B cell (primary cell): ENCODE measurements at regions not wholly inside any gene's neighbourhood (a gene's known extent, or its start where the extent isn't known, plus 50 kb on each side); places are given as distances from the start of the nearest gene placed in this dataset.

Experiments
- ATAC-seq: fragments of 200-7000 bp; cut with Tn5 transposase; one replicate; pipeline ENCODE4 v1.10.0; 2021; ENCODE audit warnings: low read depth, mild to moderate bottlenecking, moderate number of reproducible peaks, moderate library complexity
- CTCF ChIA-PET: fragments of 350-600 bp; sonication (Branson Sonifier 250); formaldehyde crosslinking; loops from one replicate; lab custom pipeline; 2021; ENCODE audit warnings: antibody characterized with exemption, inconsistent platforms; lab: Charles Lee
- POLR2A ChIA-PET: fragments of 350-600 bp; sonication (Branson Sonifier 250); formaldehyde crosslinking; loops from one replicate; lab custom pipeline; 2021; ENCODE audit warnings: antibody characterized with exemption; lab: Charles Lee
- DNase-seq: peaks from one replicate; pipeline ENCODE4 v3.0.0; 2013
- H2AFZ ChIP-seq: 2 replicates; pipeline ENCODE4 v1.6.1; 2012; ENCODE audit warnings: mild to moderate bottlenecking, low read depth, low read length; ENCODE audit not compliant: insufficient read depth, poor library complexity, severe bottlenecking
- H3K27ac ChIP-seq, 2 donors: 1 replicate in 1 of 2; 2 replicates in 1 of 2; pipeline ENCODE4 v1.5.1; 2012 to 2013; ENCODE audit warnings: low read length in 2 of 2, mild to moderate bottlenecking in 2 of 2, moderate library complexity in 1 of 2
- H3K27me3 ChIP-seq, 4 experiments: fragments of 200-600 bp in 1 of 4; sonication (generic) in 1 of 4; replicated peaks in 1 of 4; 1 replicate in 2 of 4; 2 replicates in 2 of 4; pipeline versions ENCODE4 v1.6.1 to v1.7.0; 2013 to 2016; ENCODE audit warnings: low read length in 3 of 4, mild to moderate bottlenecking in 2 of 4, mixed read lengths in 1 of 4, moderate library complexity in 1 of 4; ENCODE audit not compliant: insufficient read depth in 4 of 4, control insufficient read depth in 3 of 4; ENCODE audit errors: control extremely low read depth in 1 of 4
- H3K36me3 ChIP-seq, 2 experiments: replicated peaks in 1 of 2; 1 replicate in 1 of 2; 2 replicates in 1 of 2; pipeline versions ENCODE4 v1.6.1 to v1.7.1; 2013; ENCODE audit warnings: low read length in 1 of 2; ENCODE audit not compliant: insufficient read depth in 2 of 2, control insufficient read depth in 1 of 2; ENCODE audit errors: control extremely low read depth in 1 of 2, extremely low read depth in 1 of 2
- H3K4me1 ChIP-seq, 2 donors: fragments of 200-600 bp in 1 of 2; sonication (generic) in 1 of 2; 1 replicate in 1 of 2; 2 replicates in 1 of 2; pipeline versions ENCODE4 v1.5.1 to v1.6.1; 2013 to 2017; ENCODE audit warnings: low read length in 2 of 2; ENCODE audit not compliant: control insufficient read depth in 2 of 2, insufficient read depth in 2 of 2
- H3K4me2 ChIP-seq: replicated peaks from 2 replicates; pipeline ENCODE3; 2012; ENCODE audit warnings: mild to moderate bottlenecking, low read depth, low read length; ENCODE audit not compliant: poor library complexity, severe bottlenecking
- H3K4me3 ChIP-seq, 5 experiments: fragments of 200-600 bp in 1 of 5; sonication (generic) in 1 of 5; 1 replicate in 3 of 5; 2 replicates in 2 of 5; pipeline versions ENCODE4 v1.5.1 to v1.7.0; 2011 to 2016; ENCODE audit warnings: low read length in 4 of 5, mild to moderate bottlenecking in 4 of 5, low read depth in 2 of 5, control low read depth in 1 of 5, moderate library complexity in 1 of 5; ENCODE audit not compliant: insufficient read depth in 1 of 5; ENCODE audit errors: control extremely low read depth in 1 of 5, extremely low read depth in 1 of 5
- H3K79me2 ChIP-seq: fragments of 200-600 bp; sonication (generic); one replicate; pipeline ENCODE4 v1.6.0; 2016; ENCODE audit warnings: low read length; ENCODE audit not compliant: control insufficient read depth, insufficient read depth
- H3K9ac ChIP-seq: fragments of 200-600 bp; sonication (generic); 2 replicates; pipeline ENCODE4 v1.6.1; 2017; ENCODE audit warnings: mild to moderate bottlenecking, low read length, moderate library complexity
- H3K9me3 ChIP-seq, 3 donors: one replicate each; pipeline versions ENCODE4 v1.6.1 to v1.7.1; 2013; ENCODE audit warnings: low read length in 2 of 3; ENCODE audit not compliant: control insufficient read depth in 2 of 3, insufficient read depth in 1 of 3; ENCODE audit errors: control extremely low read depth in 1 of 3
- H4K20me1 ChIP-seq: 2 replicates; pipeline ENCODE4 v1.6.0; 2012; ENCODE audit warnings: mild to moderate bottlenecking, low read length; ENCODE audit not compliant: insufficient read depth, control insufficient read depth, poor library complexity, severe bottlenecking
- H3K27ac Mint-ChIP-seq: one replicate; pipeline ENCODE4 v1.8.0; 2021; ENCODE audit warnings: mixed read lengths
- H3K27me3 Mint-ChIP-seq: one replicate; pipeline ENCODE4 v1.8.0; 2021; ENCODE audit warnings: mixed read lengths
- H3K4me1 Mint-ChIP-seq: one replicate; pipeline ENCODE4 v1.8.0; 2021; ENCODE audit warnings: mixed read lengths
- H3K4me3 Mint-ChIP-seq: one replicate; pipeline ENCODE4 v1.8.0; 2021; ENCODE audit warnings: mixed read lengths
- H3K9me3 Mint-ChIP-seq: one replicate; pipeline ENCODE4 v1.8.0; 2022; ENCODE audit warnings: mixed read lengths; ENCODE audit not compliant: insufficient read depth
- EZH2 ChIP-seq: IDR thresholded peaks from 2 replicates; pipeline ENCODE4 v1.6.1; 2012; ENCODE audit warnings: borderline replicate concordance, low read depth, mild to moderate bottlenecking, moderate library complexity, low read length; ENCODE audit not compliant: insufficient read depth, poor library complexity, severe bottlenecking
- WGBS: methylation state at CpG from one replicate; pipeline ENCODE4 v1.1.5; 2013; ENCODE audit warnings: missing lambda C conversion rate; ENCODE audit not compliant: insufficient coverage; 5-methylcytosine and 5-hydroxymethylcytosine counted together
- intact Hi-C: fragments of 100-400 bp; cut with micrococcal nuclease; formaldehyde crosslinking; loops from one replicate; pipeline ENCODE4 v1.10.0; 2022
- TF ChIP-seq, protein P1 (sequence below): fragments of 200-600 bp; IDR thresholded peaks from one replicate; pipeline ENCODE4 v1.8.0; 2022; ENCODE audit warnings: antibody characterized with exemption, mild to moderate bottlenecking

DNA sequence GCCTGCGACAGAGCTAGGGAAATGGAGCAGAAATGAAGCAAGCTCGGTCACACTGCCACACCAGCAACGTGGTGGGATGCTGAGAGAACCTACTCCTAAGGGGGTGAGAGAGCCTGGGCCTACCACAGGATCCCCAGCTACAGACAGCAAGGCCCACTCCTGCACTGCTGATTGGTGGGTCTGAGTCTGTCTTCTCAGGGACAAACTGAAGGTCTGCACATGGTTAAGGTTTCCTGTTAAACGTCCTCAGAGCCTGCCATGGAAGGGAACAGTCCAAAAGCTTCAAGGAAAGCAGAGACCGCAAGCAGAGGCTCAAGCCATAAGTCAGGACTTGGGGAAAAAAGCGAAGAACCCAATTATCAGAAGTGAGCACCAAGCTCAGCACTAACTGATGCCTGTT, 53.5 kb upstream of the MED4 start:
- no peak for ATAC-seq
- H3K27ac Mint-ChIP-seq, result no peak overlapping the region

DNA sequence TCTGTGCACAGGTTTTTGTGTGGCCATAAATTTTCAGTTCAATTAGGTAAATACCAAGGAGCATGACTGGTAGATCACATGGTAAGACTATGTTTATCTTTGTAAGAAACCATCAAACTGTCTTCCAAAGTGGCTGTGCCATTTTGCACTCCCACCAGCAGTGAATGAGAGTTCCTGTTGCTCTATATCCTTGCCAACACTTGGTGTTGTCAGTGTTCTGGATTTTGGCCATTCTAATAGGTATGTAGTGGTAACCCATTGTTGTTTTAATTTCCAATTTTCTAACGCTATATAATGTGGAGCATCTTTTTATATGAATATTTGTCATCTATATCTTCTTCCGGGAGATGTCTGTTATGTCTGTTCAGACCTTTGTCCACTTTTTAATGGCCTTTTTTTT, 51.7 kb upstream of the MED4 start:
- POLR2A ChIA-PET, result no interaction called here

More for the DNA sequence above, 53.5 kb upstream of the MED4 start:
- 55% methylated on average over 3 of the region's 6 CpGs for WGBS
- no peaks in the 10 kb centered on the region for H3K36me3 ChIP-seq
- Mint-ChIP-seq H3K4me3 (no peak overlapping the region), H3K4me1 (peaks cover 38% of the 10 kb centered on the region), H3K9me3 (no peaks in the 10 kb centered on the region), H3K27me3 (no peaks in the 10 kb centered on the region)
- no peak overlapping the region for H3K4me3 ChIP-seq
- H3K27me3 ChIP-seq, result no peaks in the 10 kb centered on the region
- H3K79me2 ChIP-seq, result no peaks in the 10 kb centered on the region
- H3K4me2 ChIP-seq, result no peak overlapping the region
- no peak overlapping the region for H3K9ac ChIP-seq
- no peak overlapping the region for H3K27ac ChIP-seq
- H4K20me1 ChIP-seq, result no peaks in the 10 kb centered on the region
- intact Hi-C loops, result no loop called here
- no peaks in the 10 kb centered on the region for H3K9me3 ChIP-seq
- TF ChIP-seq, protein P1, sequence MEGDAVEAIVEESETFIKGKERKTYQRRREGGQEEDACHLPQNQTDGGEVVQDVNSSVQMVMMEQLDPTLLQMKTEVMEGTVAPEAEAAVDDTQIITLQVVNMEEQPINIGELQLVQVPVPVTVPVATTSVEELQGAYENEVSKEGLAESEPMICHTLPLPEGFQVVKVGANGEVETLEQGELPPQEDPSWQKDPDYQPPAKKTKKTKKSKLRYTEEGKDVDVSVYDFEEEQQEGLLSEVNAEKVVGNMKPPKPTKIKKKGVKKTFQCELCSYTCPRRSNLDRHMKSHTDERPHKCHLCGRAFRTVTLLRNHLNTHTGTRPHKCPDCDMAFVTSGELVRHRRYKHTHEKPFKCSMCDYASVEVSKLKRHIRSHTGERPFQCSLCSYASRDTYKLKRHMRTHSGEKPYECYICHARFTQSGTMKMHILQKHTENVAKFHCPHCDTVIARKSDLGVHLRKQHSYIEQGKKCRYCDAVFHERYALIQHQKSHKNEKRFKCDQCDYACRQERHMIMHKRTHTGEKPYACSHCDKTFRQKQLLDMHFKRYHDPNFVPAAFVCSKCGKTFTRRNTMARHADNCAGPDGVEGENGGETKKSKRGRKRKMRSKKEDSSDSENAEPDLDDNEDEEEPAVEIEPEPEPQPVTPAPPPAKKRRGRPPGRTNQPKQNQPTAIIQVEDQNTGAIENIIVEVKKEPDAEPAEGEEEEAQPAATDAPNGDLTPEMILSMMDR, result no peak
- no peak for TF ChIP-seq EZH2
- H2AFZ ChIP-seq, result no peak overlapping the region
- peaks cover 25 to 31% of the 10 kb centered on the region in 2 donors for H3K4me1 ChIP-seq
- ChIA-PET CTCF (interaction anchor here (1.0 to 1.6 kb wide), 2 partner anchors 22 to 84 kb away, joined by 3 to 4 read pairs; partner anchors contain the start of gene ITM2B), POLR2A (no interaction called here)
- DNase-seq, result no peak

More for the DNA sequence above, 51.7 kb upstream of the MED4 start:
- H3K9me3 ChIP-seq, result no peaks in the 10 kb centered on the region
- H2AFZ ChIP-seq, result no peak overlapping the region
- H3K27me3 ChIP-seq, result no peaks in the 10 kb centered on the region
- no peak overlapping the region for H3K9ac ChIP-seq
- no peak overlapping the region for H3K4me3 ChIP-seq
- no peak overlapping the region for H3K4me2 ChIP-seq
- ATAC-seq (no peak), DNase-seq (no peak)
- H3K9me3 Mint-ChIP-seq, result no peaks in the 10 kb centered on the region
- no peaks in the 10 kb centered on the region for H3K36me3 ChIP-seq
- intact Hi-C loops, result no loop called here
- no peak overlapping the region for H3K27ac Mint-ChIP-seq
- H4K20me1 ChIP-seq, result no peaks in the 10 kb centered on the region
- CTCF ChIA-PET, result no interaction called here
- no peaks in the 10 kb centered on the region for H3K27me3 Mint-ChIP-seq
- TF ChIP-seq EZH2, result no peak
- TF ChIP-seq, protein P1, result no peak
- H3K79me2 ChIP-seq, result no peaks in the 10 kb centered on the region
- no peak overlapping the region for H3K27ac ChIP-seq
- peaks cover 27 to 35% of the 10 kb centered on the region in 2 donors for H3K4me1 ChIP-seq
- H3K4me3 Mint-ChIP-seq, result no peak overlapping the region
- WGBS, result no CpG with 5 or more reads among the region's 2 CpGs
- H3K4me1 Mint-ChIP-seq, result peaks cover 32% of the 10 kb centered on the region
